Activated T-helper 17 cell treated with anti-CD3 and anti-CD28 coated beads, Interleukin-2, amount 50 U/mL, for 72 hours (primary cell): ENCODE measurements at regions not wholly inside any gene's neighbourhood (a gene's known extent, or its start where the extent isn't known, plus 50 kb on each side); places are given as distances from the start of the nearest gene placed in this dataset.

Experiments used
- ATAC-seq: fragments of 150-1000 bp; cut with Tn5 transposase; replicated peaks from 2 replicates; pipeline ENCODE4 v1.10.0; 2021; ENCODE audit warnings: mild to moderate bottlenecking, moderate library complexity
- H3K27ac Mint-ChIP-seq: one replicate; pipeline ENCODE4 v1.8.0; 2022; ENCODE audit warnings: mixed read lengths
- H3K27me3 Mint-ChIP-seq: one replicate; pipeline ENCODE4 v1.8.0; 2022; ENCODE audit warnings: mixed read lengths
- H3K36me3 Mint-ChIP-seq: one replicate; pipeline ENCODE4 v1.8.0; 2022; ENCODE audit warnings: low read depth, mild to moderate bottlenecking, mixed read lengths
- H3K4me1 Mint-ChIP-seq: one replicate; pipeline ENCODE4 v1.8.0; 2022; ENCODE audit warnings: mixed read lengths
- H3K4me3 Mint-ChIP-seq: one replicate; pipeline ENCODE4 v1.8.0; 2022; ENCODE audit warnings: mild to moderate bottlenecking, mixed read lengths
- H3K9me3 Mint-ChIP-seq: one replicate; pipeline ENCODE4 v1.8.0; 2022; ENCODE audit warnings: mixed read lengths

DNA sequence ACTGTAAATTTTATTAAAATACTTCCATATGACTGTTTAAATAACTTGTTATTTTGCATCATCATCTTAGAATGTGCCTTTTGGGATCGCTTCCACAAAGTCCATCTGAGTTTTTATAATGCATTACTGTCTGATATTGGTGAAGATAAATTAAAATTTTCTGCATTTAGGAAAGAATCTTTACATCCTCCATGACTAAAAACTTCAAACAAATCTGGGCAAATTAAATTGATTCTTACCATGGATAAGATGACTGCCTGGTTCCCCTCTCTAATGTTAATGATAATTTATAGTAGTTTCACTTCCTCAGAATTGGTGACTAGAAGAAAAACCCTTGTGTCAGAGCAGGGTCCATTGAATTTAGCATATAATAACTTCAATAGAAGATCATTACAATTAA lies 94.7 kb upstream of the SLC38A4 start:
- H3K4me3 Mint-ChIP-seq = no peak overlapping the region
- no peaks in the 10 kb centered on the region for H3K4me1 Mint-ChIP-seq
- peaks cover 13% of the 10 kb centered on the region for H3K27me3 Mint-ChIP-seq
- H3K9me3 Mint-ChIP-seq = no peaks in the 10 kb centered on the region
- no peak overlapping the region for H3K27ac Mint-ChIP-seq
- ATAC-seq = no peak
- no peaks in the 10 kb centered on the region for H3K36me3 Mint-ChIP-seq

DNA sequence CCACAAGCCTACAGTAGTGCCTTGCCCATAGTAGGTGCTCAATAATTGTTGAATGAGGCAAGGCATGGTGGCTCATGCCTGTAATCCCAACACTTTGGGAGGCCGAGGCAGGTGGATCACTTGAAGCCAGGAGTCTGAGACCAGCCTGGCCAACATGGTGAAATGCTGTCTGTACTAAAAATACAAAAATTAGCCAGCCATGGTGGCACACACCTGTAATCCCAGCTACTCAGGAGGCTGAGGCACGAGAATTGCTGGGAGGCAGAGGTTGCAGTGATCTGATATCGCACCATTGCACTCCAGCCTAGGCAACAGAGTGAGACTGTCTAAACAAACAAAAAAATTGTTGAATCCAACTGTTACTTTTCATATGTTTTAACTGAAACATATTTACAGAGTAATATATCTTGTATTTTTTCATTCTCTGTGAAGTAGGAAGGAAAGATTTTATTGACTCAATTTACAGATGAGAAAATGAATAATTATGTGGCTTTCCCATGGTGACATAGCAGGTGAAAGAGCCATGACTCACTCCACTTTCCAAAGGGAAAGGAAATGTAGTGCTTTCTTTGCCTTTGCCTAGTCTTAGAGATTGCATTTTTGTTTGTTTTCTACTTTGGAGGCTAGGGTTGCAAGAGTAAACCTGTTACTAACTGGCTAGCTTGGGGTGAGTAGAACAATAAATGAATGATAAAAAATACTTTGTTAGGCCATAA lies 95.4 kb upstream of the SLC38A4 start:
- Mint-ChIP-seq H3K27me3 (peaks cover 17% of the 10 kb centered on the region), H3K9me3 (no peaks in the 10 kb centered on the region), H3K4me1 (no peaks in the 10 kb centered on the region), H3K27ac (no peak overlapping the region), H3K4me3 (no peak overlapping the region), H3K36me3 (no peaks in the 10 kb centered on the region)
- ATAC-seq = no peak

DNA sequence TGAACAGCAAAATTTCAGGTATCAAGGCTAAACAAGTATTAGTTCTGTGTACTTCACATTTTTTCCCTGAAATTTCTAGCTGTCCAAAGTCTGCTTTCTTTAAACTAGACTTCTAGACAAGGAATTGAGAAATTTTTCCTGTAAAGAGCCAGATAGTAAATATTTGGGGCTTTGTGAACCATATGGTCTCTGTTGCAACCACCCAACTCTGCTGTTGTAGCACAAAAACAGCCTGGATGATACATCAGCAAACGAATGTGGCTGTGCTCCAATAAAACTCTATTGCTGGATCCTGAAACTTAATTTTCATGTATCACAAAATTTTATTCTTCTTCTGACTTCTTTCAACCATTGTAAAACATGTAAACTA lies 96.0 kb upstream of the SLC38A4 start:
- Mint-ChIP-seq H3K4me3 (no peak overlapping the region), H3K27ac (no peak overlapping the region), H3K36me3 (no peaks in the 10 kb centered on the region), H3K4me1 (no peaks in the 10 kb centered on the region), H3K27me3 (peaks cover 17% of the 10 kb centered on the region), H3K9me3 (no peaks in the 10 kb centered on the region)
- ATAC-seq = no peak

DNA sequence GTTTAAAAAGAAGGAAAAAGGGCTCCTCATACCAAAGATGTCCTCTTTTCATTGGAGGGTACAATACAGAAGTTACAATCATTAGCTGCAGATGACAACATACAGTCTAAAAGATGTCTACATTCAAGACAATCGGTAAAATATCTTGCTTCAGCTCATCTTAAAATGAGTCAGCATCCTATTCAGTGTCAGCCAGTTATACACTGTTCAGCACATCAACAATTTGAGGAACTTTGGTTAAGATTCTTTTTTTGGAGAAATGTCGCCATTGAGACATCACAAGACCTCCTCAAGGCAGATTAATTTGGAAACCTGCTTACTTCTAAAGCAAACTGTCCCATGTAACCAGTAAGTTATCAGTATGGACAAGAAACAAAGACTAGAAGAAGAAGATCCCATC lies 100.7 kb upstream of the SLC38A4 start:
- Mint-ChIP-seq H3K27ac (no peak overlapping the region), H3K36me3 (no peaks in the 10 kb centered on the region), H3K4me1 (no peaks in the 10 kb centered on the region), H3K27me3 (peaks cover 14% of the 10 kb centered on the region), H3K4me3 (no peak overlapping the region), H3K9me3 (no peaks in the 10 kb centered on the region)
- no peak for ATAC-seq

DNA sequence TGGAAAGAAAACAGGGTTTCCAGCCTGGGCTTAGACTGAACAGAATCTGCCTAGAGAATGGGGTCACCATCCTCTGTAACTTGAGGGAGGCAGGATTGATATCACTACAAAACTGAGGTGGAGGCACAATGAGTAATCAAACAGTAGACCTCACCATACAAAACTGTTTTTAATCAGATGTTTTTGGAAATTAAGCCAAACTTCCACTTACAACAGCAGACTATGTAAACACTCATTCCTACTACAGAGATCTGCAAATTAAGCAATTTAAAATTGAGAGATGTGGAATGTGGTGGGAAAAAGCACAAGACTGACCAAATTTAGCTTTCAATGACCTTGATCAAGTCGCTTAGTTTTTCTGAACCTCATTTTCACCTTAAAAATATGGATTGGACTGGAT lies 104.3 kb upstream of the SLC38A4 start:
- no peaks in the 10 kb centered on the region for H3K9me3 Mint-ChIP-seq
- H3K36me3 Mint-ChIP-seq = no peaks in the 10 kb centered on the region
- no peak overlapping the region for H3K4me3 Mint-ChIP-seq
- peaks cover 29% of the 10 kb centered on the region for H3K27me3 Mint-ChIP-seq
- no peak overlapping the region for H3K27ac Mint-ChIP-seq
- no peaks in the 10 kb centered on the region for H3K4me1 Mint-ChIP-seq
- ATAC-seq = no peak

DNA sequence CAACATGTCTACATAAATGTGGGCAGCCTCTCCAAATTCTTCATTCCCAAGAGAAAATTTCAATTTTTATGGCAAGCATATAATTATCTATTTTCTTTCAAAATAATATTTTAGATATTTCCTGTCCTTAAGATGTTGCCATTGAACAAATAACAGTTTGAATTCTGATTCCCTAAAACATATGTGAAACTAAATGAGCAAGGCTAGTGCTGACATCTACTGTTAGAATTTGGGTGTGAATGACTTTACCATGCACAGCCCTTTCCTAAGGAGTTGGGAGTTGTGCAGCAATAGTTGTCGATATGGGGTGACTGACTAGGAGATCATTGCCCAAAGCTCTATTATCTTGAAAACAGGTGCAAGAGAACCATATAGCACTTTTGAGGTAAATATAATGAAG lies 108.2 kb upstream of the SLC38A4 start:
- H3K27ac Mint-ChIP-seq = no peak overlapping the region
- H3K4me1 Mint-ChIP-seq = peaks cover 5% of the 10 kb centered on the region
- H3K36me3 Mint-ChIP-seq = no peaks in the 10 kb centered on the region
- H3K9me3 Mint-ChIP-seq = no peaks in the 10 kb centered on the region
- H3K4me3 Mint-ChIP-seq = no peak overlapping the region
- no peak for ATAC-seq
- H3K27me3 Mint-ChIP-seq = peaks cover 36% of the 10 kb centered on the region

DNA sequence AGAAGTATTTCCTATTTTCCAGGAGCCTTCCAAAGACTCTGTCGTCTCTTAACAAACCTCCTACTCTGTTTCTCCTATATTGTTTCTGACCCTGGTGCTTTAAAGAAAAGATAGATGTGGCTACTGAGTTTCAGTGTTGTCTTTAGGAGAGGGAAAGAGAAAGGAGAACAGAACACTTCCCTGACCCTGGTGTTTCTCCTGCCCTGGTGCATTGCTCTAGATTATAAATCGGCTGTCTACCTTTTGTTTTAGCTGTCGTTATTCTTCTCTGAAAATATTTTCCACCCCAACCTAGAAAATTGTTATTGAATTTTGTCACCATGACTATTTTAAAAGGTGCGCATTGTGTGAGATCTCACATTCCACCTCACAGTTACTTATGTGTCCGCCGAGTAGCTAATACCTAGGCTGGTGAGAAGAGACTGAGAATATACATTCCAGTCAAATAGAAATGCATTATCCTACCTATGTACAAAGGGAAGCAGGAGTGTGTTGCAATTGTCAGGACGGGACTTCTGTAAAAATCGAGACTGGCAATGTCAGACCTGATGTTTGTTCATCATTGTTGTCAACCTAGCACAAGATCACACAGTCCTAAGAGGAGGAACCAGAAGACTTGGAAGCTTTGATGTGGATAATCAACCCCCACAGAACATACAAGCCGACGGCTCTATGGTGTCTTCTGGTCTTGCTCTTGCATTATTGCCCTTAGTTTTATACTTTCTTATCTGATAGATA lies 108.7 kb upstream of the SLC38A4 start:
- Mint-ChIP-seq H3K27ac (no peak overlapping the region), H3K36me3 (no peaks in the 10 kb centered on the region), H3K9me3 (no peaks in the 10 kb centered on the region), H3K4me3 (no peak overlapping the region), H3K4me1 (peaks cover 5% of the 10 kb centered on the region), H3K27me3 (peaks cover 36% of the 10 kb centered on the region)
- no peak for ATAC-seq

DNA sequence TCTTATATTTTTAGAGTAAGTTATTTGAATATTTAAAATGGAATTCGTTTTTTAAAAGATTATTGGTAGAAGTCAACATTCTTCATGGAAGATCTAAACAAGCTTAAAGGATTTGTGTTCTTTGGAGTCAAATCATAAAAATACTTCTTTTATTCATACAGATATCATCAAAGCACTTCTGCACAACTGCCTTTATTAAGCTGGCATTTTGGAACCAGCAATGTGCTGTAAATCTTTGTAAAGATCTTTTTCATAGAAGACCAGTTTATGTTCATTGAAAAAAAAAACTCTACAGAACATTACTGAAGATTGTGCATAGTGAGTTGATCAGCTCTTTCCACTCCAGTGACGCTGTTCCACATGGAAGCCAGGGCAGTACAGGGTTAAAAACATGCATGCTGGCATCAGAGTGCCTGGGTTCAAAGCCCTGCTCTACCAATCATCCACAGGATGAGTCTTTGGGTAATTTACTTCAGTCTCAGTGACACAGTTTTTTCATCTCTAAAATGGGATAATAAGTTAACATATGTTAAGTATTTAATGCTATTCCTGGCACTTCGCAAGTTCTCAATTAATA lies 109.6 kb upstream of the SLC38A4 start:
- peaks cover 5% of the 10 kb centered on the region for H3K4me1 Mint-ChIP-seq
- no peak overlapping the region for H3K4me3 Mint-ChIP-seq
- no peaks in the 10 kb centered on the region for H3K36me3 Mint-ChIP-seq
- no peaks in the 10 kb centered on the region for H3K9me3 Mint-ChIP-seq
- peaks cover 31% of the 10 kb centered on the region for H3K27me3 Mint-ChIP-seq
- no peak for ATAC-seq
- no peak overlapping the region for H3K27ac Mint-ChIP-seq

DNA sequence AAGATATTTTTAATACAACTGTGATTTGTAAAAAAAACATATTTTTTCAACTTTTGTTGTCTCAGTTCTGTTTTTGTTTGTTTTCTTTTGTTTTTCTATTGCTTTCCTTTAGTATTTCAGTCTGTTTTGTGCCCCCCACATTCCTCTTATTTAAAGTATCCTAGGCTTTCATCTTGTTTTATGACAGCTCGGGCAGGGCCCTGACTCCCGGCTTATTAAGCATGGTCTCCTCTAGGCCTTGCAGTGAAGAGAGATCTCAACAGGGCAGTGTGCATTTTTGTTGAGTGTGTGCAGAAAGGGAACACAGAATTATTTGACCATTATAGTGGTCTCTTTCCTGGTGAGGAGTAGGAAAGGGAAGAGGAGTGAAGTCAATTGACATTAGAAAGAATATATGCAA lies 110.2 kb upstream of the SLC38A4 start:
- Mint-ChIP-seq H3K4me1 (peaks cover 5% of the 10 kb centered on the region), H3K36me3 (no peaks in the 10 kb centered on the region), H3K27me3 (peaks cover 31% of the 10 kb centered on the region), H3K9me3 (no peaks in the 10 kb centered on the region), H3K27ac (no peak overlapping the region), H3K4me3 (no peak overlapping the region)
- ATAC-seq = no peak

DNA sequence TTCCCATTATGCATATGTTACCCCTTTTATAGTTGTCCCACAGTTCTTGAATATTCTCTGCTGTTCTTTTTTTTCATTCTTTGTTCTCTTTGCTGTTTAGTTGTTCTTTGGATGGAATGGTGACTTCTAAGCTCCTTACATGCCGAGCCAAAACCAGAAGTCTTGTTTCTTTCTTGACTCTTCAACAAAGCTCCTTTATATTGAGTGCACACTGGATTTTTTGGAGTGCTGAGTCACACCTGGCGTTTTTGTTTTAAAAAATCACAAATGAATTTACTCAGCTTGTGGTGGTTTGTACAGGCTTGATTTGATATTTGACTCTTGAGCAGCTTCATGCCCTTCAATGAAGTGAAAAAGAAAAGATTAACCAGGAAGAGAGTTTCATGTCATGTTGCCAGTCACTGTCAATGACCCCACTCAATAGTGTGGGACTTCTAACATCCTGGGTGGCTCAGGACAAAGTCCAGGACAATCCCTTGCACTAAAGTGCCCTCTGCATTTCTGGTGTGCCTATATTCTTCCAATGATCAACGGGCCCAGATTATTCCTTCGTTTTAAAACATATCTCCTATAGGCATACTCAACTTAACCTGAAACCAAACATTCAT lies 112.4 kb upstream of the SLC38A4 start:
- Mint-ChIP-seq H3K36me3 (no peaks in the 10 kb centered on the region), H3K9me3 (no peaks in the 10 kb centered on the region)
- no peak for ATAC-seq

DNA sequence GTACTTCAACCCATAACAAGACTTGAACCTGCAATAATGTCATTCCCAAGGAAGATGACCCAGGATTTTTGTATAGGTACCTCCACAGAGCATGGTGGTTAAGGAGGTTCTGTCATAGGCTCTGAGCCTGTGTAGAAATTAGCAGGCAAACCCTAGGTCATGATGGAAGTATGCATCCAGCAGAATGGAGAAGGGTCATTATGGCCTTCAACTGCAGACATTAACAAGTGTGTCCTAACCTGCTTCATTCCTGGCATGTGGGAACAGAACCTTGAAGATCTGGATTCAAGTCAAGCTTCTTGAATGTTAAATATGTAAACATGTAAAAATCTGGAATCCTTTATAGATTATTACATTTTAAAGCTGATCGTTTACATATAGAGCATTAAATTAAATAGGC lies 116.2 kb upstream of the SLC38A4 start:
- Mint-ChIP-seq H3K4me3 (no peak overlapping the region), H3K9me3 (no peaks in the 10 kb centered on the region), H3K36me3 (no peaks in the 10 kb centered on the region), H3K4me1 (peaks cover 5% of the 10 kb centered on the region), H3K27me3 (peaks cover 10% of the 10 kb centered on the region), H3K27ac (no peak overlapping the region)
- no peak for ATAC-seq

More for the DNA sequence above, 112.4 kb upstream of the SLC38A4 start:
- Mint-ChIP-seq H3K4me1 (peaks cover 5% of the 10 kb centered on the region), H3K27me3 (peaks cover 22% of the 10 kb centered on the region), H3K4me3 (no peak overlapping the region), H3K27ac (no peak overlapping the region)

DNA sequence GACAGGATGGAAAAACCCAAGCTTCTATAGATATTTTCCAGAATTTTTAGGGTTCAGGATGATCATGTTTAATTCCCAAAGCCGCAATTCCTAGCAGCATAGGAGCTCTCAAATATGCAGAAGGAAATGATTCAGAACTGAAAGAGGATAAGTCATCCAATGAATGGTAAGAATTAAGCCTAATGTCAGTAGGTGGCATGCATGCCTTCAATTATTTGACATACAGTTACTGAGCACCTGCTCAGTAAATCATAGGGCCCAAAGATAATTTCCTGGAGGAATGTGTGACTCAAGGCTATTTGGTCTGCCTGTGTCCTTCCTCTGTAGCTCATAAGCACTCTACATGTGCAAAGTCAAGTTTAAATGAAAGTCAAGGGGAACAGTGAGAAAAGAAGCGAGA lies 116.8 kb upstream of the SLC38A4 start:
- no peaks in the 10 kb centered on the region for H3K9me3 Mint-ChIP-seq
- peaks cover 5% of the 10 kb centered on the region for H3K4me1 Mint-ChIP-seq
- peaks cover 10% of the 10 kb centered on the region for H3K27me3 Mint-ChIP-seq
- no peak overlapping the region for H3K4me3 Mint-ChIP-seq
- ATAC-seq = no peak
- H3K36me3 Mint-ChIP-seq = no peaks in the 10 kb centered on the region
- no peak overlapping the region for H3K27ac Mint-ChIP-seq

DNA sequence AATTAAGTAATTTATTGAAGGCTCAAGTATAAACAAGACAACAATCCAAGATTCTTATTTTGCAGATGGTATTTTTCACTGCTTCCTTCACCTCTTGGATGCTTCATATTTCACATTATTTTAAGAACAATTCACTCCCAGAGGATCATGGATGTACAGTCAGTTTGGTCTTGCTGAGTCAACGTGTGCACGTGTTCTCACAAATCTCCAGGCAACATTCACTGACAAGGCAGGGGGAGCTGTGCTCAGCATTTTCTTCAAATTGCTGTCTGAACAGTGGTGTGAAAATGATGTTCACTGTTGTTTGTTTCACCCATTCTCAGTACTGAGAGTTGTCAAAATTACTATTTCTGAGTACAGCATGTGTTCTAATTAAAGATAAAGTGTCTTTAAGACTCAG lies 118.3 kb upstream of the SLC38A4 start:
- no peaks in the 10 kb centered on the region for H3K9me3 Mint-ChIP-seq
- H3K27me3 Mint-ChIP-seq = peaks cover 4% of the 10 kb centered on the region
- H3K36me3 Mint-ChIP-seq = no peaks in the 10 kb centered on the region
- H3K4me1 Mint-ChIP-seq = no peaks in the 10 kb centered on the region
- no peak for ATAC-seq
- H3K27ac Mint-ChIP-seq = no peak overlapping the region
- H3K4me3 Mint-ChIP-seq = no peak overlapping the region

DNA sequence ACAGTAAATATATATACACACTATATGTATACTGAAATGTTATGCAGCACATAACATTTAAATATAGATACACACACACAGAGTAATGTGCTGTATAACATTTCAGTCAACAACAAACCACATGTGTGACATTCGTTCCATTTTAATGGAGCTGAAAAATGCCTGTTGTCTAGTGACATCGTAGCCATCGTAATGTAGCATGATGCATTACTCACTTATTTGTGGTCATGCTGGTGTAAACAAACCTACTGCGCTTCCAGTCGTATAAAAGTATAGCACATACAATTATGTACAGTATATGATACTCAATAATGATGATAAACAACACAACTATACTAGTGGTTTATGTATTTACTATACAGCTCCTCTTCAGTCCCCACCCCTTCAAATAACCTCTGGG lies 119.0 kb upstream of the SLC38A4 start:
- H3K9me3 Mint-ChIP-seq = no peaks in the 10 kb centered on the region
- ATAC-seq = no peak
- no peaks in the 10 kb centered on the region for H3K4me1 Mint-ChIP-seq
- H3K27ac Mint-ChIP-seq = no peak overlapping the region
- no peaks in the 10 kb centered on the region for H3K36me3 Mint-ChIP-seq
- peaks cover 4% of the 10 kb centered on the region for H3K27me3 Mint-ChIP-seq
- H3K4me3 Mint-ChIP-seq = no peak overlapping the region

DNA sequence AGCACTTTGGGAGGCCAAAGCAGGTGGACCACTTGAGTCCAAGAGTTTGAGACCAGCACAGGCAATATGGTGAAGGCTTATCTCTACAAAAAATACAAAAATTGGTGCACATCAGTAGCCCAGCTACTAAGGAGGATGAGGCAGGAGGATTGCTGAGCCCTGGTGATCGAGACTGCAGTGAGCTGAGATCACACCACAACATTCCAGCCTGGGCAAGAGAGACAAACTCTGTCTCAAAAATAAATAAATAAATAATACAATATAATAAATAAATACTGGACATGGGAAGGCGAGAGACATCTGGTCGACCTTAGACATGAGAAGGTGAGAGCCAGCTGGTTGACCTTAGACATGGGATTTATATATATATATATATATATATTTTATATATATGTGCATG lies 119.8 kb upstream of the SLC38A4 start:
- H3K27ac Mint-ChIP-seq = no peak overlapping the region
- H3K4me3 Mint-ChIP-seq = no peak overlapping the region
- peaks cover 4% of the 10 kb centered on the region for H3K27me3 Mint-ChIP-seq
- no peaks in the 10 kb centered on the region for H3K9me3 Mint-ChIP-seq
- ATAC-seq = no peak
- no peaks in the 10 kb centered on the region for H3K4me1 Mint-ChIP-seq
- H3K36me3 Mint-ChIP-seq = no peaks in the 10 kb centered on the region
